G401.6 (cell line): ENCODE measurements at regions not wholly inside any gene's neighbourhood (a gene's known extent, or its start where the extent isn't known, plus 50 kb on each side); places are given as distances from the start of the nearest gene placed in this dataset.
"Not testable (repeated sequence)": the region's sequence is repeated elsewhere in the genome, so short reads cannot be mapped to it uniquely, and the experiment has no call there.

Source experiments
- FAIRE-seq: peaks from 2 replicates; lab custom pipeline; 2012; peaks lifted over from hg19 to GRCh38; lab: Jason Lieb, UNC

- not testable (repeated sequence) for FAIRE-seq
Observed at GRCh38 chr1:116298213-116298579, 74.8 kb upstream of the ATP1A1 start.

DNA sequence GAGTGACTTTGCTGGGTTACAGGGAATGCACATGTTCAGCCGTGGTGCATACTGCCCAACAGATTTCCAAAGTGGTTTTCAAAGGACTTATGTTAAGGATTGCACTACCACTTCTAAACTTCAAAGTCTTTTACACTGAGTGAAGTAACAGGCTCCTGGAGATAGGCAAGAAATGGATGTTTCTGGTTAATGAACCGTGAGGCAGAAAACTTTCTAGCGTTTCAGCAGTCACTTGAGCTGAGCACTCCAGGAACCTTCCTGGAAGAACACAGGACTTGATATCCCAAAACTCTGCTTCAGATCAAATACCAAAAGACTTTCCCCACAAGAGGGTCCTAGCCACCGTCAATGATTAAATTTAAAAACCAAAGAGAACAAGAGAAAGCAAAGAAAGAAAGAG is 74.3 kb upstream of the ATP1A1 start:
- no peak for FAIRE-seq

DNA sequence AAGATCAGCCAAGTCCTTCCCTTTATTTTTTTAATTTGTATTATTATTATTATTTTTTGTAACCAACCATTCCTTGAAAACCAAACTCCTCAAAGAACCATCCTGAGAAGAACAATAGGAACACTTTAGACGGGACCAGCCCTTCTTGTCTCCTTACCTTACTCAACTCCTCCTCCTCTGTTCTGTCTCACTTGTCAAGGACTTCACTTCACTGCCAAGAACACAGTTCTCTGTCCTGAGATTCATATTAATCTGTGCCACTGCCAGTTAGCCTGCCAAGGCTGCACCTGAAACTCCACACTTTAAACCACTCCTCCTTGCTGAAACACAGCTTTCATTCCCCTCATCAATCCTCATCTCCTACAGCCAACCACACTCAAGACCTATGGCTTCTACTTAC is 73.8 kb upstream of the ATP1A1 start:
- no peak for FAIRE-seq

DNA sequence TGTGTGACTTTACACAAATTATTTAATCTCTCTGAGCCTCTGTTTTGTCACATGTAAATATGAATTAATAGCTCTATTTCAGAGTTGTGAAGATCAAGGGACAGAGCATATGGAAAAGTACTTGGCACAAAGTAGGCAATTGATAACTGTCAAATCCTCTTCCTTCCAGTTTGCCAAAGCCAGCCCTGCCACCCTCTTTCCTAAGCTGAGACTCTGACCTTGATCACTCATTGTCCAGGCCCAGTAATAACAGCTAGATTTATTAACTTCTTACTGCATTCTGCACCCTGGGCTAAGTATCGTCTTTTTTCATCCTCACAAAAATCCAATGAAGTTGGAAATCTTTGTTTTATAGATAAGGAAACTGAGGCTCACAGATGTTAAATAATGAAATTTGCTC is 70.8 kb upstream of the ATP1A1 start:
- no peak for FAIRE-seq

DNA sequence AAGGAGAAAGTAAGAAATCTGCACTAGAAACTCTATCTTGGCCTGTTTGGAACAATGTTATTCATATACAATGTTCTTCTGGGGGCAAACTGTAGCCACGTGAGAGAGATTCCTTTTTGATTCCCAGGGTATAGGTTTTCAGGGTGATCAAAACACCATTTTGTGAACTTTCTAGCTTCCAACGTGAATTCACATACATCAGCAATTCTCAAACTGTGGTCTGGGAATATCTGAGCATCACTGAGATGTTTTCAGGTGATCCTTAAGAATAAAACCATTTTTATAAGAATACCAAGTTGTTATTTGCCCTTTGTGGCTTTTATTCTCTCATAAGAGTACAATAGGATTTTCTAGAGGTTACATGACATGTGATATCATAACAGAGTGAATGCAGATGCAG is 66.9 kb upstream of the ATP1A1 start:
- no peak for FAIRE-seq

DNA sequence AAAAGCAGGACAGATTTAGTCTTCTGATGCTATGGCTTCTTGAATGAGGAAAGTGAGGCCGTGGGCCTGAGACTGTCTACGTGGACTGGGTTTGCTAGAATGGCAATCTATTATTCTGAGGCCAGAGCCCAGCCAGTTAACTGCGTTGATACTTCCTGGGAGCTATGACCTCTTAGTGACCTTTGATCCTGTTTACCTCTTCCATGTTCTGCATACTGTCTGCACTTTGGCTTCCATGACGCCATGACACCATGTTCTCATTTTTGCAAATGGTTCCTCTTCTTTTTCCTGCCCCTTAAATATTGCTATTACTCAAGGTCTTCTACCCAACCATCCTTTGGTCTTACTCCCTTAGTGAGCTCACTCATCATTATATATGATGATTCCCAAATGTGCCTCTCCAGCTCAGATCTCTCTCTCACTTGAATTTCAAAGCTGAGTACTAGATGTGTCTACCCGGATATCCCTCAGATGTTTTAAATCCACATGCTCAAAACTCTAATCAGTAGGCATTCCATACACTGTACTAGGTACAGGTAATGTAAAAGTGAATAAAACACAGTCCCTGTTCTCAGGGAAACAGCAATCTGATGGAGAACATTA is 66.1 kb upstream of the ATP1A1 start:
- FAIRE-seq: no peak

DNA sequence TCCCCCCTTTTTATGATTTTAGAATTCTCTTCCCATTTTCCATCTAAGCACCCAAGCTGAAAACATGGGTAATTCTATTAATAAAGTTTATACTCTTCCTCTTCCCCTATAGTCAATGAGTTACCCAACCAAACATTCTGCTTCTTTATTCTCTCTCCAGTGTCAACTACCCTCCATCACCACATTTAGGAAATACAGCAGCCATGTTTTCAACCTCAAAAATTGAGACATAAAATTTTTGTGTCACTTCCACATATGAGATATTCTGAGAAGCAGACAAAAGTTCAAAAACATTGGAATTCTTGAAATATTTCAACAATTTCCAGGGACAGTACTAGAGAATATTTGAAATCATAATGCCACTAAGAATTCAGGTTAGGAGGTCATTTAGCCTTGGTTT is 64.8 kb upstream of the ATP1A1 start:
- FAIRE-seq: no peak

DNA sequence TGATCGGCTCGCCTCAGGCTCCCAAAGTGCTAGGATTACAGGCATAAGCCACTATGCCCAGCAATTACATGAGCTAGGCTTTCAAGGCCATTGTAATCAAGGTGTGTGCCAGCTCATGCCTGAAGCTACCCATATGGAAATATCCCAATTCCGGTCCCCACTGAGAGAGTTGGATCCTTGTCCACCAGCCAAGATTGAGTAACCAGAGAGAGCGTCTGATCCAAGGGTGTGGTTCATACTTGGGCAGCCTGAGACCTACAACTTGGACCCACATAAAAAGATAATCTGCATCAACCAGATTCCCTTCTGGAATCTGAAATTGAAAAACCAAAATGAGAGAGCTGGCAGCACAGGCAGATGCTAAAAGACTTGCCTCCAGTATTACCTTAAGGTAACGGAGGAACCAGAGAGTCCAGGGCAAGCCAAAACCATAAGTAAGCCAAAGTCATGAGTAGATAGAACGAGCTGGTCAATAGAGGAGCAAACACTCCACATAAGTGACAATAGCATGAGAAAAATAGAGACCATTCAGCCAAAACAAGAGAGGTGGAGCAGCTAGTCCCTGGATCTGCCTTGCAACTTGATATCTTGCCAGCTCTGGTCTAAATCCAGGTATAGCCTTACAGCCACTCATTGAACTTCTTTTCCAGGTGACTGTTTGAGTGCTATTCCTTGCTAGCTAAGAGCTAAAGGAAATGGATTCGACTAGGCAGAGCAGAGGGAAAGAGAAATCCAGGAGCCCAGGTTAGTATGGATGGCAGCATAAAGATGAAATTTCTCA is 63.8 kb upstream of the ATP1A1 start:
- FAIRE-seq: no peak

DNA sequence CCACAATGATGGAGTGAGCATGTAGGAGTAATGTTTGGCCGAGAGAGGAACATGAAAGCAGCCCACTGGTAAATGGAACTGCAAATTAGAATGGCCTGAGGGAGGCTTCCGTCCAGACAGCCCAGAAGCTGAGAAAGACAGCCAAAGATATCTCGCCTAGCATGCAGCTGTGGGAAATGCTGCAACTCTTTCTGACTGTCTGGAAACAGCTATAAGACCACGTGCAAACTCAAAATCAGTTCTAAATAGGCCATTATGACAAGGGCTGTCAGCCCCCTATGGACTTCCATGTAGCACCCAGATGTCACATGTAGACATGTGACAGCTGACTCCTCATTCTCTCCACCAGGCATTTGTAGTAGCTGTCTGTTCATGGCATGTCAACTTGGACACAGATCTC is 62.9 kb upstream of the ATP1A1 start:
- no peak for FAIRE-seq

DNA sequence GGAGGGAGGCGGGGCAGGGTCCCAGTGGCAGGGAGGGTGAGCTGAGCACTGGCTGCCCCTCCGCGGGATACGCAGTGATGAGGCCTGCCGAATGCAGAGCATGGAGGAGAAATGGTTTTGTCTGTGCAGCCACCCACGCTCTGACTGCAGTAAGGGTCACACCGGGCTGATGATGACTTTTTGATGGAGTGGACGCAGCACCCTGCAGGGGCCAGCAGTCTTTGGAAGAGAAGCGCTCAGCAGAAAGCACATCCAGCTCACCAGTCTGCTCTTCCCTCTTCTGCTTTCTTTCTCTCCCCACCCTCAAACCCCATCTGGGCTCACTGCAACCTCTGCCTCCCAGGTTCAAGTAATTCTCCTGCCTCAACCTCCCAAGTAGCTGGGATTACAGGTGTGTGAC is 61.9 kb upstream of the ATP1A1 start:
- no peak for FAIRE-seq

DNA sequence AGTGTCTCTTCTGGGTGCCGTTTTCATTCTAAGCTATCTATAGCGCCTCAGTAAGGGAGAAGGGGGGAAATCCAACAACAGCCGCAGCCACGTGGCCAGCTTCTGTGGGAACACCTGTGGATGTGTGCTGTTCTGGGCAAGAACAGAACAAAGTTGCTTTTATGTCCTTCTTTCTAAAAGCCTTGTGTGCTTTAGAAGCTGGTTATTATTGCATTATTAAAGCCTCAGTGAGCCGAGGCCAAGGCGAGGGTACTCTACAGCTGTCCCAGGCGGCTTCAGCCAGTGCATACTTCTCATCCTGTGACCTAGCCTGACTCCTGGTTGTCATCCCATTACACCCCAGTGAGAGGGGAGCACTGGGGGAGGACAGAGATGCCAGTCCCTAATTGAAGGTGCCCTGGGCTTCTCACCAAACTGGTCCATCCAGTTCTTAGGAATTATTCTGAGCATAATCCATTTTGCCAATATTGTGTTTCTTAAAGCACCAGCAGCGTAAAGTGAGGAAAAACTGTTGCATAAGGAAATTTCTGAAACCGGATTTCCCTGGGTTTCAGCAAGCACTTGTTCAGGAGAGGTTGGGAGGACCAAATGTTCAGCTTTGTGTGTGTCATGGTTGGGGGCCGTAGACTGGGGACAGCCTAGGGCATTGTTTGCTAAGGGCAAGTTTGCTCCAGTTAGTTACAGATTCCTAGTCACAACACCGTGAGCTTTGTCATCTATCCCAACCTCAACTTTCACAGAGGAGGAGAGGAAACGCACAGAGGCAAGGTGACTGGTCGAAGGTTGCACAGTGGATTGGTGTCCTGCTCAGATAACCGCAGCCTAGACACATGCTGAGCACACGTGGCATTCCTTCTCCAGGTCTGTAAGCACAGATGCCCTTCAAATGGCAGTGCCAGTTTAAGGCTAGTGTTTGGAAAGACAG is 61.0 kb upstream of the ATP1A1 start:
- no peak for FAIRE-seq

GRCh38 chr1:116312681-116313069 is 60.4 kb upstream of the ATP1A1 start:
- no peak for FAIRE-seq

- peak; percentile 3 for FAIRE-seq
Observed at GRCh38 chr1:116313776-116314175, 59.3 kb upstream of the ATP1A1 start.

DNA sequence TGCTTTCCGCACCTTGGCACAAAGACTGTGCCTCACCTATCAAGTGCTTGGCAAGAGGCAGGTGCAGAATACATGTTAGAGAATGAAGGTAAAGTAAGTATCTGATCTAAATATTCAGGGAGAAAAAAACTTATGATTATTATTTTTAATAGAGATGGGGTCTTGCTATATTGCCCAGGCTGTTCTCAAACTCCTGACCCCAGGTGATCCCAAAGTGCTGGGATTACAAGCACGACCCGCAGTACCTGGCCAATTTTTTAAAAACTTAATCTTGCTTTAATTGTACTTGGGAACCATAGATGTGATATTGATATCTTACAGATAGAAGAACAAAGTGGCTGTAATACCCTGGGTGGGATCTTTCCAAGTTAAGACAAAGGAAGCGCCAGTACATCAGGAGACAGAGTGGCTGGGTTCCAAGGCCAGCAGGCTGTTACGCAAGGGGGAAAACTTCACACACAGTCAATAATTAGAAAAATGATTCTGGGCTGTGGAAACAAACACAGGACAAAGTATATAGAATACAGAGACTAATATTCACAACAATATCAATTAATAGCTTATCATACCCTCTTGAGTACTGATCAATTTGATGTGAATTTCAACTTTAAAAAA is 58.6 kb upstream of the ATP1A1 start:
- no peak for FAIRE-seq

DNA sequence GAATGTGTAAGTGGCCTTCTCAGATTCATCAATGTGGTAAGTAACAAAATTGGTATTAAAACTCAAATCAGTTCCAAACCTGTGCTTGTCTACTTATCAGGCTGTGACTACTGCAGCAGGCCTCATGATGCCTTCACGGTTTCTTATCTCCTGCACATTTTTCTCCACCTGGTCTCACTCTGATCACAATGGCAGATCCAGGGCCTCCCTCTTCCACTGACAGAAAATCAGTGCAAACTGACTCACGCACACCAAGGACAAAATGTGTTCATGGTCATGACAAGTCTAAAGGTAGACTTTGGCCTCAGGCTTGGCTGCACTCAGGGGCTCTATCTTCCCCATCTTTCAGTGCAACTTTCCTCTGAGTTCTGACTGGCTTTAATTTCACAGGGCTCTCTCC is 56.7 kb upstream of the ATP1A1 start:
- no peak for FAIRE-seq

GRCh38 chr1:116318897-116319296 is 54.1 kb upstream of the ATP1A1 start:
- no peak for FAIRE-seq

DNA sequence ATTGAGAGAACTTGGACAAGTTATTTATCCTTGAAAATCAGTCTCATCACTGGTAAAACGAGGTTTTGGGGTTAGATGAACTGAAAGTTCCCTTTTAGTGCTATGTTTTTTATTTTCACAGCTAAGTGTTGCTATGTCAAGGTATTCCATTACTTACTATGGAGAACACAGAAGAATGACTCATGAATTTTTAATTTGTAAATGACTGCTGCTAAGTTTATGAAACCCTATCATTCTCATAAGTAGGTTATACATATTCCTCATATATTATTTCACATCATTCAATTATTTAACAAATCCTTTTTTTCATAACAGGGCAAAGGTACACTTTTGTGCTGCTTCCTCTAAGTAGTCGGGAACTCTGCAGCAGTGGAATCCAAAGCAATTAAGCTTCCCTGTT is 52.2 kb upstream of the ATP1A1 start:
- FAIRE-seq: no peak

DNA sequence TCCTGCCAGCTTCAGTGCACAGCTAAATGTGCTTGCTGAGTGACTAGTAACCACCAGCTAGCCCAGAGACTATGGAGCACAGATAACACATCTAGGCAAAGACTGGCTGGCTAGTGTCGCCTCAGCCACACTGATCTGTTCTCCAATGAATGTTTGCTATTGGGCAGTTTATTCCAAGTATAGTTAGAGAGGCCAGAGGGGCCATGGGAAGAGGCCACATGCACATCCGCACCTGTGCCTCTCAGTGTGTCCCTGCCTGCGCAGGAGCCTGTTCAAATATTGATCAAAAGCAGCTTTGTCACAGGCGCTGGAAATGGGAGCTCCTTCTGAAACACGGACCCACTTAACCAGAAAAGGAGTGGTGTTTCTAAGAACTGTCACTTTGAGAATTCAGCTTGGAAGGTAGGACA is 51.3 kb upstream of the ATP1A1 start:
- no peak for FAIRE-seq

GRCh38 chr1:116322752-116323405 is 50.2 kb upstream of the ATP1A1 start:
- FAIRE-seq: no peak
